H1 (cell line): ENCODE measurements at regions not wholly inside any gene's neighbourhood (a gene's known extent, or its start where the extent isn't known, plus 50 kb on each side); places are given as distances from the start of the nearest gene placed in this dataset.

Experiments used
- CTCF ChIA-PET: fragments of 300-600 bp; sonication (Branson Sonifier 250); formaldehyde crosslinking; loops from one replicate; lab custom pipeline; 2021; ENCODE audit not compliant: partially characterized antibody; lab: Charles Lee
- POLR2A ChIA-PET: fragments of 300-600 bp; sonication (Branson Sonifier 250); formaldehyde crosslinking; loops from one replicate; lab custom pipeline; 2021; ENCODE audit warnings: inconsistent platforms; ENCODE audit not compliant: partially characterized antibody; lab: Charles Lee
- DNase-seq, 2 experiments: peaks; one replicate each; pipeline versions ENCODE4 v3.0.0 to v3.0.0-alpha.2; 2010 to 2022; ENCODE audit warnings: low spot score in 2 of 2, low read depth in 1 of 2, mixed read lengths in 1 of 2
- FAIRE-seq: peaks from 2 replicates; lab custom pipeline; 2011; peaks lifted over from hg19 to GRCh38; lab: Jason Lieb, UNC
- H2AFZ ChIP-seq: 2 replicates; pipeline ENCODE4 v1.8.1; 2012; ENCODE audit warnings: low read length, inconsistent platforms
- H2AK5ac ChIP-seq: 2 replicates; pipeline ENCODE4 v1.6.1; 2013; ENCODE audit warnings: low read depth, low read length
- H2BK120ac ChIP-seq: replicated peaks from 2 replicates; pipeline ENCODE3; 2013; ENCODE audit warnings: low read depth, low read length, inconsistent platforms
- H2BK12ac ChIP-seq: 2 replicates; pipeline ENCODE4 v1.6.1; 2013; ENCODE audit warnings: low read depth, low read length
- H2BK15ac ChIP-seq: 2 replicates; pipeline ENCODE4 v1.6.1; 2013; ENCODE audit warnings: low read length
- H2BK20ac ChIP-seq: 2 replicates; pipeline ENCODE4 v1.6.1; 2013; ENCODE audit warnings: low read length
- H2BK5ac ChIP-seq: 2 replicates; pipeline ENCODE4 v1.6.1; 2013; ENCODE audit warnings: low read depth, low read length
- H3K14ac ChIP-seq: 2 replicates; pipeline ENCODE4 v1.6.1; 2013; ENCODE audit warnings: inconsistent platforms; ENCODE audit not compliant: insufficient read length
- H3K18ac ChIP-seq: 2 replicates; pipeline ENCODE4 v1.6.1; 2013; ENCODE audit warnings: low read length; ENCODE audit errors: extremely low read depth
- H3K23ac ChIP-seq: 2 replicates; pipeline ENCODE4 v1.6.1; 2013; ENCODE audit warnings: inconsistent platforms; ENCODE audit not compliant: insufficient read length
- H3K23me2 ChIP-seq: 2 replicates; pipeline ENCODE4 v1.6.1; 2013; ENCODE audit warnings: low read depth, low read length
- H3K27ac ChIP-seq: 2 replicates; pipeline ENCODE4 v1.6.1; 2011; ENCODE audit warnings: low read depth, low read length, inconsistent platforms
- H3K27me3 ChIP-seq, 4 experiments: replicated peaks in 1 of 4; 1 replicate in 1 of 4; 2 replicates in 3 of 4; pipeline versions ENCODE4 v1.6.1 to v1.8.1; 2011 to 2013; ENCODE audit warnings: low read length in 3 of 4, mild to moderate bottlenecking in 3 of 4, inconsistent platforms in 2 of 4, mixed read lengths in 2 of 4, moderate library complexity in 1 of 4; ENCODE audit not compliant: control insufficient read depth in 3 of 4, insufficient read depth in 3 of 4; ENCODE audit errors: extremely low read depth in 1 of 4
- H3K36me3 ChIP-seq, 4 experiments: 2 replicates each; pipeline versions ENCODE4 v1.6.1 to v1.8.1; 2011 to 2013; ENCODE audit warnings: mild to moderate bottlenecking in 4 of 4, low read length in 3 of 4, moderate library complexity in 2 of 4, control low read depth in 1 of 4, inconsistent platforms in 1 of 4; ENCODE audit not compliant: insufficient read depth in 4 of 4, control insufficient read depth in 2 of 4
- H3K4ac ChIP-seq: replicated peaks from 2 replicates; pipeline ENCODE3; 2013; ENCODE audit warnings: low read length, low read depth, mixed read lengths, inconsistent platforms; ENCODE audit not compliant: insufficient read length
- H3K4me1 ChIP-seq, 4 experiments: replicated peaks in 1 of 4; 1 replicate in 1 of 4; 2 replicates in 3 of 4; pipeline versions ENCODE4 v1.6.1 to v1.8.1; 2011 to 2013; ENCODE audit warnings: low read length in 3 of 4, inconsistent platforms in 2 of 4, mixed read lengths in 1 of 4; ENCODE audit not compliant: insufficient read depth in 4 of 4, control insufficient read depth in 3 of 4
- H3K4me2 ChIP-seq, 2 experiments: 2 replicates each; pipeline versions ENCODE4 v1.6.1 to v1.8.1; 2011 to 2013; ENCODE audit warnings: low read depth in 2 of 2, low read length in 2 of 2, control low read depth in 1 of 2, inconsistent platforms in 1 of 2, mild to moderate bottlenecking in 1 of 2; ENCODE audit not compliant: insufficient read depth in 1 of 2
- H3K4me3 ChIP-seq, 4 experiments: fragments of 200-600, 300-600 bp in 1 of 4; sonication (generic), shearing (Covaris generic), sonication (Bioruptor Twin) in 1 of 4; 2 replicates each; pipeline versions ENCODE4 v1.5.1 to v1.8.1; 2011 to 2016; ENCODE audit warnings: low read length in 4 of 4, low read depth in 3 of 4, control low read depth in 2 of 4, inconsistent platforms in 2 of 4, mild to moderate bottlenecking in 2 of 4, mixed read lengths in 1 of 4, moderate library complexity in 1 of 4; ENCODE audit not compliant: insufficient read depth in 2 of 4; ENCODE audit errors: extremely low read depth in 1 of 4
- H3K56ac ChIP-seq: replicated peaks from 2 replicates; pipeline ENCODE3; 2013; ENCODE audit warnings: low read depth, mild to moderate bottlenecking, mixed read lengths, low read length, inconsistent platforms; ENCODE audit not compliant: insufficient read length
- H3K79me1 ChIP-seq: 2 replicates; pipeline ENCODE4 v1.6.1; 2013; ENCODE audit warnings: low read depth, low read length, control low read depth
- H3K79me2 ChIP-seq, 2 experiments: 2 replicates each; pipeline versions ENCODE4 v1.6.1 to v1.8.1; 2012 to 2013; ENCODE audit warnings: low read length in 2 of 2, mild to moderate bottlenecking in 2 of 2, inconsistent platforms in 1 of 2; ENCODE audit not compliant: insufficient read depth in 2 of 2, control insufficient read depth in 1 of 2
- H3K9ac ChIP-seq, 4 experiments: replicated peaks in 1 of 4; 1 replicate in 1 of 4; 2 replicates in 3 of 4; pipeline versions ENCODE4 v1.6.1 to v1.8.1; 2011 to 2013; ENCODE audit warnings: low read depth in 3 of 4, low read length in 3 of 4, control low read depth in 2 of 4, mild to moderate bottlenecking in 2 of 4, moderate library complexity in 2 of 4, inconsistent platforms in 1 of 4; ENCODE audit errors: extremely low read depth in 1 of 4
- H3K9me3 ChIP-seq, 2 experiments: 2 replicates each; pipeline versions ENCODE4 v1.6.1 to v1.8.1; 2012 to 2013; ENCODE audit warnings: mild to moderate bottlenecking in 2 of 2, moderate library complexity in 2 of 2, control low read depth in 1 of 2, inconsistent platforms in 1 of 2, low read depth in 1 of 2, low read length in 1 of 2, mixed read lengths in 1 of 2; ENCODE audit not compliant: insufficient read depth in 2 of 2
- H4K20me1 ChIP-seq, 2 experiments: replicated peaks in 1 of 2; 2 replicates each; pipeline versions ENCODE3 to v1.8.1; 2011 to 2013; ENCODE audit warnings: inconsistent platforms in 2 of 2, low read length in 2 of 2, mild to moderate bottlenecking in 1 of 2; ENCODE audit not compliant: insufficient read depth in 2 of 2, control insufficient read depth in 1 of 2
- H4K5ac ChIP-seq: 2 replicates; pipeline ENCODE4 v1.6.1; 2013; ENCODE audit warnings: low read length, low read depth, mixed read lengths, inconsistent platforms; ENCODE audit not compliant: insufficient read length
- H4K8ac ChIP-seq: 2 replicates; pipeline ENCODE4 v1.8.0; 2013; ENCODE audit warnings: mild to moderate bottlenecking, moderate library complexity, low read length, inconsistent platforms; ENCODE audit not compliant: insufficient read depth; ENCODE audit errors: extremely low read depth
- H4K91ac ChIP-seq: replicated peaks from 2 replicates; pipeline ENCODE3; 2013; ENCODE audit warnings: low read length, mixed read lengths, inconsistent platforms; ENCODE audit not compliant: insufficient read length
- KDM4A ChIP-seq: IDR thresholded peaks from one replicate; pipeline ENCODE4 v1.7.1; 2012; ENCODE audit warnings: low read depth, mild to moderate bottlenecking, moderate library complexity, low read length, inconsistent platforms; ENCODE audit not compliant: severe bottlenecking
- POU5F1 ChIP-seq: IDR thresholded peaks from 2 replicates; pipeline ENCODE4 v1.6.1; 2011; ENCODE audit warnings: low read depth, mild to moderate bottlenecking, low read length, moderate library complexity
- TAF1 ChIP-seq: IDR thresholded peaks from 2 replicates; pipeline ENCODE4 v1.6.1; 2011; ENCODE audit warnings: mild to moderate bottlenecking, low read depth, low read length
- whole genome bisulfite sequencing, 2 experiments: shearing (Covaris generic) in 1 of 2; methylation state at CpG; one replicate each; pipeline versions ENCODE4 v1.1.6 to v1.1.7; 2013 to 2015; ENCODE audit warnings: low lambda C conversion rate in 2 of 2, mixed read lengths in 2 of 2, inconsistent platforms in 1 of 2, low coverage in 1 of 2, missing lambda C conversion rate in 1 of 2; ENCODE audit not compliant: insufficient replicate concordance in 2 of 2, insufficient coverage in 1 of 2, insufficient read length in 1 of 2; ENCODE audit errors: extremely low coverage in 1 of 2, missing lambda C conversion rate in 1 of 2; 5-methylcytosine and 5-hydroxymethylcytosine counted together

DNA sequence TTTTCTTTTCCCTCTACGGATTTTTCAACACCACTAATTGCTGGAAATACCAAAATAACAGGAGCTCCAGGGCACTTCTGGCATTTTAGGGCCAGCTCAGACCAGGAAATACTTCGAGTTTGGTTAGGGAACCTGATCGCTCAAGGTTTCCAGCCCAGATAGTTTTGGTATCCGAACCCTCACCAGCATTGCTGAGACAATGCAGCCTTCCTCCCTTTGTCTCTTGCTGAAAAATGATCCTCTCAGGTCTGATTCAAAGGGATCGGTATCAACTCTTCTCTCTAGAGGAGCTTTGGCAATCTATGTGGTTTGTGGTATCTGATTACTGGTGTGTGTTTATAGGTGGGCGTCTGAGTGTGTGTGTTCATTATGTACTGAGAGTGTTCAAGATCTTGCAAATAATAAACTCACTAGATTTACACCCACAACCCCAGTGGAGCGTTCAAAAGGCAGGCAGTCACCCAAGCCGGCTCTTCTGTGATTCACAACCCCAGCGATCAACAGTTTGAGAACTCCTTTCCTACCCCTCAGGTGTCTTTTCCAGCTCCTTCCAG is 122.8 kb upstream of the EGFLAM start:
- no peak overlapping the region for H3K18ac ChIP-seq
- CTCF ChIA-PET = interaction anchor here (1.1 to 1.3 kb wide), 2 partner anchors 29 to 57 kb away, joined by 3 read pairs; no protein-coding TSS in a partner anchor

More for the DNA sequence above, 122.8 kb upstream of the EGFLAM start:
- no peaks in the 10 kb centered on the region for H3K27me3 ChIP-seq
- no peak overlapping the region for H3K4me2 ChIP-seq
- no peak overlapping the region for H4K8ac ChIP-seq
- H2BK12ac ChIP-seq = no peak overlapping the region
- H3K23me2 ChIP-seq = no peaks in the 10 kb centered on the region
- no peak overlapping the region for H3K4ac ChIP-seq
- no peak overlapping the region for H3K14ac ChIP-seq
- DNase-seq = no peak
- WGBS, 2 experiments = 82% methylated on average over 9 of the region's 9 CpGs; no CpG with 5 or more reads in 1 of the 2 experiments
- no peak overlapping the region for H3K27ac ChIP-seq
- H2BK20ac ChIP-seq = no peak overlapping the region
- H3K79me2 ChIP-seq = no peaks in the 10 kb centered on the region
- H3K9me3 ChIP-seq = no peaks in the 10 kb centered on the region
- H2AFZ ChIP-seq = 0 out of 2 replicates have a peak overlapping the region, but pooled peaks have one; percentile 72
- H4K20me1 ChIP-seq = no peaks in the 10 kb centered on the region
- TF ChIP-seq POU5F1 (no peak), KDM4A (no peak), TAF1 (no peak)
- TF ChIP-seq, all 59 proteins: peak for 0
- Histone ChIP-seq H3K4me1 (peaks cover 0 to 2% (median 0%) of the 10 kb centered on the region in 4 experiments; a peak in 1 of 7 replicates), H2BK120ac (no peak overlapping the region), H3K23ac (no peak overlapping the region), H4K91ac (no peak overlapping the region), H3K4me3 (no peak overlapping the region), H3K56ac (no peak overlapping the region), H2BK5ac (no peak overlapping the region), H2AK5ac (no peak overlapping the region), H4K5ac (no peak overlapping the region), H3K9ac (no peak overlapping the region), H3K36me3 (no peaks in the 10 kb centered on the region), H3K79me1 (no peaks in the 10 kb centered on the region), H2BK15ac (0 out of 2 replicates have a peak overlapping the region, but pooled peaks have one; percentile 37)
- FAIRE-seq = no peak
- POLR2A ChIA-PET = no interaction called here
